Activated naive CD4-positive, alpha-beta T cell treated with anti-CD3 and anti-CD28 coated beads, Interleukin-2, amount 50 U/mL, for 72 hours (primary cell): ENCODE measurements at regions not wholly inside any gene's neighbourhood (a gene's known extent, or its start where the extent isn't known, plus 50 kb on each side); places are given as distances from the start of the nearest gene placed in this dataset.
"Not testable (repeated sequence)": the region's sequence is repeated elsewhere in the genome, so short reads cannot be mapped to it uniquely, and the experiment has no call there.

Experiments used
- ATAC-seq, 2 donors: fragments of 150-1000 bp; cut with Tn5 transposase; 2 replicates each; pipeline ENCODE4 v1.10.0; 2021; ENCODE audit warnings: mild to moderate bottlenecking in 2 of 2, moderate library complexity in 2 of 2
- DNase-seq, 2 donors: peaks; one replicate each; pipeline ENCODE4 v3.0.0; 2021 to 2022; ENCODE audit warnings: low spot score in 2 of 2
- H3K27ac Mint-ChIP-seq, 2 donors: one replicate each; pipeline ENCODE4 v1.8.0; 2022; ENCODE audit warnings: mild to moderate bottlenecking in 2 of 2, mixed read lengths in 2 of 2
- H3K36me3 Mint-ChIP-seq, 2 donors: one replicate each; pipeline ENCODE4 v1.8.0; 2022; ENCODE audit warnings: mixed read lengths in 2 of 2
- H3K9me3 Mint-ChIP-seq, 2 donors: one replicate each; pipeline ENCODE4 v1.8.0; 2022; ENCODE audit warnings: mixed read lengths in 2 of 2

DNA sequence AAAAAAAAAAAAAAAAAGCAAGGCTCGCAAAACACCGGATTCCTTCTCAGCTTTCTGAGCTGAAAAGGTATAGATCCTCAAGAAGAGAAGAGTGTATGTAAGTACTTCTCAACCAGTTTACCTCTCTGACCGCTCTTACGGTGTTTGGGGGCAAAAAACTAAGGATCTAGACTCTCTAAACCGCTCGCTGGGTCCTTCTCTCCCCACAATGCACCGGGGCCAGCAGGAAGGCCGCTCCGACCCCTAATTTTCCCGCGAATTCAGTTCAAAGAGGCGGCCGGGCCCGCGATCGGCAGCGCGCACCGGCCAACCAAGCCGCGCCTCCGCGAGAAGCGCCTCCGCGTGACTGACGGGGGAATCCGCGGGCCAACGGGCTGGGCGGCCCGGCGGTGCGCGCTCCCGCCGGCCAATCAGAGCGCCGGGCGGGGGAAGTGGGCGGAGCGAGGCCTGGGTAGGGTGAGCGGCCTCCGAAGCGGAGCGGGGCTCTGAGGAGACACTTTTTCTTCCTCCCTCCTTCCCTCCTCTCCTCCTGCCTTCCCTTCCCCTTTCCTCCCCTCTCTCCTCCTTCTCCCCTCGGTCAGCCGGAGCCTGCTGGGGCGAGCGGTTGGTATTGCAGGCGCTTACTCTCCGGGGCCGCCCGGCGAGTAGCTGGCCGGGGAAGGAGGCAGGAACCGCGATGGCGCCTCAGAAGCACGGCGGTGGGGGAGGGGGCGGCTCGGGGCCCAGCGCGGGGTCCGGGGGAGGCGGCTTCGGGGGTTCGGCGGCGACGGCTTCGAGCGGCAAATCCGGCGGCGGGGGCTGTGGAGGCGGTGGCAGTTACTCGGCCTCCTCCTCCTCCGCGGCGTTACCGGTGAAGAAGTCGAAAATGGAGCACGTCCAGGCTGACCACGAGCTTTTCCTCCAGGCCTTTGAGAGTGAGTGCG lies 93.0 kb downstream of the CRLF3 start:
- Mint-ChIP-seq H3K27ac (peak overlapping the region; percentile 92 to 98), H3K36me3 (peaks cover 8 to 16% of the 10 kb centered on the region in 2 donors)
- DNase-seq (peak; percentile 85), ATAC-seq (peak; percentile 95 to 98)
- H3K9me3 Mint-ChIP-seq: not testable (repeated sequence)

DNA sequence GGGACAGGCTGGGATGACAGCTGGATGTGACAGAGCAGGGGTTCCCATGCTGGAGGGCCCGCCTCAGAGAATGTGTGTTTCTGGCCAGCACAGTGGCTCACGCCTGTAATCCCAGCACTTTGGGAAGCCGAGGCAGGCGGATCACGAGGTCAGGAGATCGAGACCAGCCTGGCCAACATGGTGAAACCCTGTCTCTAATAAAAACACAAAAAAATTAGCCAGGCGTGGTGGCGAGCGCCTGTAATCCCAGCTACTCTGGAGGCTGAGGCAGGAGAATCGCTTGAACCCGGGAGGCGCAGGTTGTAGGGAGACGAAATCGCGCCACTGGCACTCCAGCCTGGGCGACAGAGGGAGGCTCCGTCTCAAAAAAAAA lies 93.7 kb downstream of the CRLF3 start:
- H3K9me3 Mint-ChIP-seq, ATAC-seq: not testable (repeated sequence)
- peak in 1 of 2 donors; percentile 45 for DNase-seq
- peak overlapping the region; percentile 83 to 92 for H3K27ac Mint-ChIP-seq
- H3K36me3 Mint-ChIP-seq: peaks cover 8 to 15% of the 10 kb centered on the region in 2 donors

DNA sequence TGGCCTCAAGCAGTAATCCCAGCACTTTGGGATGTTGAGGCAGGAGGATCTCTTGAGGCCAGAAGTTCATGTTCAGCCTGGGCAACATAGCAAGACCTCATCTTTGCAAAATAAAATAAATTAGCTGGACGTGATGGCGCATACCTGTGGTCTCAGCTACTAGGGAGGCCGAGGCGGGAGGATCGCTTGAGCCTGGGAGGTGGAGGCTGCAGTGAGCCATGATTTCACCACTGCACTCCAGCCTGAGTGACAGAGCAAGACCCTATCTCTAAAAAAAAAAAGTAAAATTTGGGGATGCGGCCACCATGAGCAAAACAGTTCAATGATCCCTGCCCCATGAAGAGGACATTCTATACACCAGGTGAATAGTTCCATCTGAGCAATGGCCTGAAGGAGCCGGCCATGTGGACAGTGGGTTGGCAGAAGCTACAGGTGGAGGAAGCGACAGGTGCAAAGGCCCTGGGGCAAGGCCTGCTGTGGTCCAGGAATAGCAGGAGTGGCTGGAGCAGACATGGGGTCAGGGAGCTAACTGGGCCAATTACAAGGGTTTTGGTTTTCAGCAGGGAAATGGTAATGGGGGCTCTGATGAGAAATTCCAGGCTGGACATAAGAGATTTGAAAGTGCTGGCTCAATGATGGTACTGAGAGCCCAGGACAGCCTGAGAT lies 94.2 kb downstream of the CRLF3 start:
- DNase-seq: peak in 1 of 2 donors; percentile 49
- ATAC-seq, H3K9me3 Mint-ChIP-seq: not testable (repeated sequence)
- peaks cover 2 to 10% of the 10 kb centered on the region in 2 donors for H3K36me3 Mint-ChIP-seq
- peak overlapping the region; percentile 83 to 92 for H3K27ac Mint-ChIP-seq

DNA sequence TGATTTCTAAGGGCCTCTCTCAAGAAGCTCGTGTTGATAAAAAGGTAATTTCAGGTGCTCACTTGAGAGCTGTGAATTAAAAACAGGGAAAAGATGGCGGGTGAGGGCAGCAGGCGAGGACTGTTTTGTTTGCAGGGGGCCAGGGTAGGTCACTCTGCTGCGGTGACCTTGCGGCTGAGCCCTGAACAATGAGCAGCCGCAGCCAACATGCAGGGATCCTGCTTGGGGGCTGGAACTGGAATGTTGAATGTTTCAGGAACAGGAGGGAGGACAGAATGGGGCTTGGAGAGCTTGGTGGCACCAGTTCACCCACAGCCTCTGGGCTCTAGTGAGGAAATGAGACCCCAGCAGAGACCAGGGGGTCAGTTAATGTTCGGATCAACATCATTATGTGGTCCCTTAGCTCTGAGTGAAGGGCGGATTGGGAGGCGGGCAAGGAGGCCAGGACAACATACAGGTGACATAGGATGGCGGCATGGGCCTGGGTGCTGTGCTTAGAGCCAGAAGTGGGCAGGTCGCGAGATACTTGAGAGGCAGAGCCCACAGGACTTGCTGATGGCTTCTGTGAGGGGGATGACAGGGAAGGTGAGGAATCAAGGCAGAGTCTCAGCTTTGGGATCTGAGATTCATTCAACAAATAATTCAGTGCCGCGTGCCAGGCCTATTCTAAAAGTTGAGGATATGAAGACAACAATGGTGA lies 94.9 kb downstream of the CRLF3 start:
- not testable (repeated sequence) for ATAC-seq, H3K36me3 Mint-ChIP-seq, H3K9me3 Mint-ChIP-seq
- DNase-seq: peak in 1 of 2 donors; percentile 38
- peak overlapping the region; percentile 7 to 92 for H3K27ac Mint-ChIP-seq

DNA sequence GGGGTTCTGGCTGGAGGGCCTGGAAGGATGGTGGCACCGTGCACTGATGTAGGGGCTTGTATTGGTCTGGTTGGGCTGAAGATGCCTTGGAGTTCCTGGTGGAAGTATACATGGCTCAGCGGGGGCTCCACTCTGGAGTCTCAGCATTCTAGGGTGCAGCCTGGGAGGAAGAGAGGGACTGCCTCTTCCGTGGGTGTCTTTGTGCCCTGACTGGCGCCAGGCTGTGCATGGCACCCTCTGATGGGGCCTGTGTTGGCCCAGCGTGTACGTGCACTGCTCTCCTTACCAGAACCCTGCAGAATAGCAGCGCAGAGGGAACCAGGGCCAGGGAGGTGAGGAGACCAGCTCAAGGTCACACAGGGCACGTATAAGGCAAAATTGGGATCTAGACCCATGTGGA lies 97.0 kb downstream of the CRLF3 start:
- H3K9me3 Mint-ChIP-seq, H3K27ac Mint-ChIP-seq, ATAC-seq, H3K36me3 Mint-ChIP-seq: not testable (repeated sequence)
- peak in 1 of 2 donors; percentile 49 for DNase-seq

DNA sequence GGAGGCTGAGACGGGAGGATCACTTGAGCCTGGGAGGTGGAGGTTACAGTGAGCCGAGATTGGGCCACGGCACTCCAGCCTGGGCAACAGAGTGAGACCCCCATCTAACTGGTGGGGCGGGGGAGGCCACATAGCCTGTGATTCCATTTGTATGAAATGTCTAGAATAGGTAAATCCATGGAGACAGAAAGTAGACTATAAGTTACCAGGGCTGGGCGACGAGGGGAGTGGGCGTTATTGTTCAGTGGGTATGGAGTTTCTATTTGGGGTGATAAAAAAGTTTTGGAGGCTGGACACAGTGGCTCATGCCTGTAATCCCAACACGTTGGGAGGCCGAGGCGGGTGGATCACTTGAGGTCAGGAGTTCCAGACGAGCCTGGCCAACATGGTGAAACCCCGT lies 97.8 kb downstream of the CRLF3 start:
- peak in 1 of 2 donors; percentile 26 for DNase-seq
- H3K27ac Mint-ChIP-seq, ATAC-seq, H3K9me3 Mint-ChIP-seq, H3K36me3 Mint-ChIP-seq: not testable (repeated sequence)

DNA sequence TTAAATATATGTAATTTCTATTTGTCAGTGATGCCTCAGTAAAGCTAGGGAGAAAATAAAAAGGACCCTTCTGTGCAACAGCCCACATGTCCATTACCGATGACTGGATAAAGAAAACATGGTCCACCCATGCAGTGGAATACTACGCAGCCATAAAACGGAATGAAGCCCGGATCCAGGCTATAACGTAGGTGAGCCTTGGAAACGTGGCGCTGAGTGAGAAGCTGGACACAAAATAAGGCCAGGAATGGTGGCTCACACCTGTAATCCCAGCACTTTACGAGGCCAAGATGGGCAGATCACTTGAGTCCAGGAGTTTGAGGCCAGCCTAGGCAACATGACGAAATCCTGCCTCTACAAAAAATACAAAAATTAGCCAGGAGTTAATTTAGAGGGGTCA lies 98.2 kb downstream of the CRLF3 start:
- not testable (repeated sequence) for ATAC-seq, H3K36me3 Mint-ChIP-seq, H3K9me3 Mint-ChIP-seq, H3K27ac Mint-ChIP-seq
- DNase-seq: peak in 1 of 2 donors; percentile 14

DNA sequence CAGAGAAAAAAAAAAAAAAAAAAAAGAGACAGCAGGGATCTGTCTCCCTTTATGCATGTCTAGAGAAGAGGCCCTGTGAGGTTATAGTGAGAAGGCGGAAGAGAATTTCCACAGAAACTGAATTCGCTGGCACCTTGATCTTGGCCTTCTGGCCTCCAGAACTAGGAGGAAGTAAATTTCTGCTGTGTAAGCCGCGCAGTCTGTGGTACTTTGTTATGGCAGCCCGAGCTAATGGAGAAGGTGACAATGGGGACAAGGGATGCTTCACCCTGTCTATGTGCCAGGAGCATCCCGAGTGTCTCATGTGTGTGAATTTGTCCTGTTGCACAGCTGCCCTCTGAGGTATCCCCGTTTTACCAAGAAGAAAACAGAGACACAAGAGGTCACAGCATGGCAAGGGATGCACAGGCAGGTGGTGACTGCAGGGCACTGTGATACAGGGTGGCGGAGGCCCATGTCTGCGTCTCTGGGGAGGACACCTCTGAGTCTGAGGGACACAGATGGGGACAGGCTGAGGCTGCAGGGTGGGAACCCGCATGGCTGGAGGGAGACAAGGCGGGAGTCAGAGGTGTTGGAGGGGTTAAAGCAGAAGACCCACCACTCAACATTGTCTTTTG lies 100.3 kb downstream of the CRLF3 start:
- ATAC-seq, H3K9me3 Mint-ChIP-seq, H3K36me3 Mint-ChIP-seq: not testable (repeated sequence)
- peak overlapping the region in 1 of 2 donors; percentile 12 for H3K27ac Mint-ChIP-seq
- DNase-seq: peak in 1 of 2 donors; percentile 41

DNA sequence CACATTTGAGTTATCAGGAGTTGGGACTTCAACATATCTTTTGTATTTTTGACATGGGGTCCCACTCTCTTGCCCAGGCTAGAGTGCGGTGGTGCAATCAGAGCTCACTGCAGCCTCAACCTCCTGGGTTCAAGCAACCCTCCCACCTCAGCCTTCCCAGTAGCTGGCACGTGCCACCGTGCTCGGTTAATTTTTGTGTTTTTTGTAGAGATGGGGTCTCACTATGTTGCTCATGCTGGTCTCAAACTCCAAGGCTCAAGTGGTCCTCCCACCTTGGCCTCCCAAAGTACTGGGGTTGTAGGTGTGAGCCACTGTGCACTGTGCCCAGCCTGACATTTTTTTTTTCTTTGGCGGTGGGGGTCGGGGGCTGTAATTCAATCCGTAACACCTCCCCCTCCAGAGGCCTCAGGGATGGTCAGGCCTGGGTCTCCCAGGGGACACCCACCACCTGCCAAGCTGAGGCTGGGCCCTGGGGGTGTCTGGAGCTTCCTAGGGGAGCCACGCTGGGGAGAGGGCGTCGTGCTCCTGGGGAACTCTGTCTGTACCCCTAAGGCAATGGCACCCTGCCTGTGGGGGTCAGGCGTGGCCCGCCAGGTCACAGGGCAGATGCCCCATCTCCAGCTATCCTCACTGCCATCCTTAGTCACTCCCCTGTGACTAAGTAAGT lies 102.2 kb downstream of the CRLF3 start:
- not testable (repeated sequence) for H3K27ac Mint-ChIP-seq, ATAC-seq, H3K36me3 Mint-ChIP-seq, H3K9me3 Mint-ChIP-seq
- DNase-seq: peak in 1 of 2 donors; percentile 48

DNA sequence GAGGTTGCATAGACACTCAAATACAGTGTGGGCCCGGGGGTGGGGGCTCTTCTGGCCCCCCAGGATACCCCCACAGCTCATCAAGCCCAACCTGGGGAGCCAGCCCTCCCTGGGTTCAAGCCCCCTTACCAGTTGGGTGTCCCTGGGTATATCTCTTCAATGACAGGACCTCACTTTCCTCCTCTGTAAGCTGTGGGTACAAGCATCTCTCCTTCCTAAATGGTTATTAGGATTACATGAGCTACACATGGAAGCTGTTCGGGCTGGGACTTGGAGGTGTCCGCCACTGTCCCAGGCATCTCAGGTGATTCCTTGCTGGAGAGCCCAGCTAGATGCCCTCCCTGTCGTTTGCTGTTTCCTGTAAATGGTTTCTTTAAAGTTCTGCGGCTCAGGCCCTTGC lies 103.5 kb downstream of the CRLF3 start:
- H3K9me3 Mint-ChIP-seq, H3K27ac Mint-ChIP-seq: not testable (repeated sequence)
- peak in 1 of 2 donors; percentile 16 for DNase-seq

DNA sequence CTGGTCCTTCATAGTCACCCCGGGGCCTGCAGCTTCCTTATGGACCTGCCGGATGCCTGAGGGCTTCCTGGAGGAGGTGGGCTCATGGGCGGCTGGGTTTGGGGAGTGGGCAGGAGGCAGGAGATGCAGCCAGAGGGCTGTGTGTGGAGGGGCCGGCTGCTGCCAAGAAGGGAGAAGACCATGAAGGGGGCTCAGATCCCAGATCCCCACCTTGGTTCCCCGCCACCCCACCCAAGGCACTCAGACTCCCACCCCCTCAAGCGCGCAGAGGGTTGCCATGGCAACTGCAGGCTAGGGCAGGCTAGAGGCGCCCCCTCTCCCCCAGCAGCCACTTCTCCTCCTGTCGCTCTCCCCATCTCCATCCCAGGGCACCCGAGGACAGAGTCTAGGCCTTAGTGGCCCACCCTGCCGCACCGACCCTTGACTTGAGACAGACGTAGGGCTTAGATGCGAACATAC lies 104.5 kb downstream of the CRLF3 start:
- Mint-ChIP-seq H3K27ac (no peak overlapping the region), H3K36me3 (no peaks in the 10 kb centered on the region), H3K9me3 (no peaks in the 10 kb centered on the region)
- DNase-seq (no peak), ATAC-seq (no peak)

More for the DNA sequence above, 103.5 kb downstream of the CRLF3 start:
- ATAC-seq, H3K36me3 Mint-ChIP-seq: not testable (repeated sequence)

DNA sequence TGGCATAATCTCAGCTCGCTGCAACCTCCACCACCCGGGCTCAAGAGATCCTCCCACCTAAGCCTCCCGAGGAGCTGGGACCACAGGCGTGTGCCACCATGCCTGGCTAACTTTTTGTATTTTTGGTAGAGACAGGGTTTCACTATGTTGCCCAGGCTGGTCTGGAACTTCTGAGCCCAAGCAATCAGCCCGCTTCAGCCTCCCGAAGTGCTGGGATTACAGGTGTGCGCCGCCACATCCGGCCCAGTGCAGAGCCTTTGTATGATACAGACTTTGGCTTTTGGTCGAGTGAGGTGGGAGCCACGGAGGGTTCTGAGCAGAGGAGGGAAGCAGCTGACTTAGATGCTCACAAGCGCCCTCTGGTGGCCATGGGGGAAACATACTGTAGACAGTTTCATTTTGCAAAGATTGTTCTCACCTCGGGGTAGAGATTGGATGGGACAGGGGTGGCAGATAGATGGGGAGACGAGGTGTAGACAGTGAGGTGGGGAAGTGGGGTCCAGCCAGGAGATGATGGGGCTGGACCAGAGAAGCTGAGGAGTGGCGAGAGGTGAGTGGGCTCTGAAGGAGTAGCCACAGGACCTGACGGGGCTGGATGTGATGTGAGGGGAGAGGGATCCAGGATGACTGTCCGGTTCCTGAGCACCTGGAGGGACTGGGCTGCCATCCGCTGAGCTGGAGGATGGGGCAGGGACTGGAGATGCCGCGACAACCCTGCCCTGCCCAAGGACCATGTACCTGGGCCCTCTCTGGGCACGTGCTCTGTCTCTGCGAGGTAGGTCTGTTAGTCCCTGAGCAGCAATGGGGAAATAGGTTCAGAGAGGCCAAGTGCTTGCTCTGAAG lies 105.1 kb downstream of the CRLF3 start:
- DNase-seq (peak; percentile 76 to 85), ATAC-seq (peak; percentile 75 to 90)
- H3K36me3 Mint-ChIP-seq, H3K9me3 Mint-ChIP-seq: not testable (repeated sequence)
- peak overlapping the region in 1 of 2 donors; percentile 78 for H3K27ac Mint-ChIP-seq

DNA sequence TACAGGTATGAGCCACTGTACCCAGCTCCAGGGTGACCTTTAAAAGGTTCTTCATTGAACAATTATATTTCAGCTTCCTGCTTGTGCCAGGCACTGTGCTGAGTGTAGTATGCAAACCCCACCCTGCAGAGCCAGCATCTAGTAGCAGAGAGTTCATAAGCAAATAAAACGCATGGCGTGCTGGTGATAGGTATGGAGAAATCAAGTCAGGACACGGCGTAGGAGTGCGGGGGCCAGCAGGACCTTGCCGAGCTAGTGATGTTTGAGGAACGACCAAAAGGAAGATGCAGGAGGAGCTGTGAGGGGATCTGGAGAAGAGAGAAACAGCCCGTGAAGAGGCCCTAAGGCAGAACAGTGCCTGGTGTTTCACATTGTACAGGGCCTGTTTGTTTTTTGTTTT lies 105.8 kb downstream of the CRLF3 start:
- not testable (repeated sequence) for ATAC-seq, H3K9me3 Mint-ChIP-seq, H3K36me3 Mint-ChIP-seq
- peak in 1 of 2 donors; percentile 42 for DNase-seq
- H3K27ac Mint-ChIP-seq: peak overlapping the region in 1 of 2 donors; percentile 26

DNA sequence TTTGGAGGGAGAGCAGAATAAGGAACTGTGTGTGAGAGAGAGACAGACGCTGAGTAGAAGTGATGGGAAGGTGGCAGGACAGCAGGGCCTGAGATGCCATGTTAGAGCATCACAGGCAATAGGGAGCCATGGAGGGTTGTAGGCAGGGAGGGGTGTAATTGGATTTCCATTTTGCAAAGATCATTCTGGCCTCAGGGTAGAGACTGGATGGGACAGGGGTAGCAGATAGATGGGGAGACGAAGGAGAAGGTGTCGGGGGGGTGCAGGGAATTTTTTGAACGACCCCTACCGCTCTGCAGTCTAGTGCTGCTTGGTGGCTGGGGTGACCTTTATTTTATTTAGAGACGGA lies 106.4 kb downstream of the CRLF3 start:
- DNase-seq, H3K36me3 Mint-ChIP-seq, H3K27ac Mint-ChIP-seq, ATAC-seq, H3K9me3 Mint-ChIP-seq: not testable (repeated sequence)

DNA sequence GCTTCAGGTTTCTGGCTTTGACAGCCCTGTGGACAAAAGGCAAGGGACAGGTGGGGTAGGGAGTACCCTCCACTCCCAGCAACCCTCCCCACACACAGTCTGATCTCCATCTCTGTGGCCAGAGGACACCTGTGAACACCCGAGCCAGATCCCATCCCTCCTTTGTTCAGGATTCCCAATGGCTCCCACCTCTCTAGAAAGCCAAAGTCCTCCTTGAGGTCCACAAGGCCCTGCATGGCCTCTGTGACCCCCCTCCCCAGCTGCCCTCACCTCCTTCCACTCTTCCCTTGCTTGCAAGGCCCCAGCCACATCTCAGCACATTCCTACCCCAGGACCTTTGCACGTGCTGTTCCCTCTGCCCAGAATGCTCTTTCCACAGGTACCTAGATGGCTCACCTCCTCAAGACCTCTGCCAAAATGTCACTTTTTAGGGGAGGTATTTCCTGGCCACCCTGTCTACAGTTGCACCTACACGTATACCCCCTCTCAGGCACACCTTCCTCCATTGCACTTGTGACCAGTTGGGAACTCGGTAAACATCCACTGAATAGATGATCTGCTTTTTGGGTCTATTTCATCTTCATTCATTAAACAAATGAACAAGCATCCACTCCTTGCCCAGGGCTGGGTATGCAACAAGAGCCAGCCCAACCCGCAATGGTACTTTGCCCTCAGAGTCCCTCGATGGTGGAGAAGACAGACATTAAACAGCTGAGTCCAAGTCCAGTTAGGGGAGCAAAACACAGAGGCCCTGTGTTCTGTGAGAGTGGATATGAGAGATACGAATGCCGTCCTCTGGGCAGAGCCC lies 107.0 kb downstream of the CRLF3 start:
- Mint-ChIP-seq H3K36me3 (no peaks in the 10 kb centered on the region), H3K9me3 (no peaks in the 10 kb centered on the region), H3K27ac (no peak overlapping the region)
- ATAC-seq (no peak), DNase-seq (no peak)
